HS-27A (cell line): ENCODE measurements at regions not wholly inside any gene's neighbourhood (a gene's known extent, or its start where the extent isn't known, plus 50 kb on each side); places are given as distances from the start of the nearest gene placed in this dataset.

Experiments used
- DNase-seq: peaks from one replicate; pipeline ENCODE4 v3.0.0-alpha.2; 2012; ENCODE audit warnings: low read depth, missing footprints

DNA sequence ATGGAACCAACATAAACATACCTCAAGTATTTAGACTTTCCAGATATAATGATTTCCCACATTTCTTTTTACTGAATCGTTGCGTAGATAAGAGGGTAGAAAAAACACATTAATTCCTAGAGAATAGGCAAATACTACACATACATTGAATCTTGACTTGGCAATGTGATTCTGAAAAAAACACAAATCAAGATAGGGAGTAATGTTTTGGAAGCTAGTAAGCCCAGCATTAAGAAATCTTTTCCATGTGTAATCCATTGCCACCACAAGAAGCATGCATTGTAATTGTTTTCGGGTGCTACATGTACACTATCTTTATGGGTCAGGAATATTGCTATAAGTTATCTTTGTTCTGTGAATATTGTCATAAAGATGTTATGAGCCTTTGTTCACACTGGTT, 269.8 kb upstream of the PDGFD start:
- DNase-seq = no peak

GRCh38 chr11:104432981-104433380, 269.0 kb upstream of the PDGFD start:
- DNase-seq = no peak

GRCh38 chr11:104432526-104432925, 268.6 kb upstream of the PDGFD start:
- DNase-seq = no peak

- no peak for DNase-seq
Observed at GRCh38 chr11:104422324-104422944, 258.5 kb upstream of the PDGFD start.

GRCh38 chr11:104410336-104410735, 246.4 kb upstream of the PDGFD start:
- no peak for DNase-seq

GRCh38 chr11:104408630-104409029, 244.7 kb upstream of the PDGFD start:
- no peak for DNase-seq

DNA sequence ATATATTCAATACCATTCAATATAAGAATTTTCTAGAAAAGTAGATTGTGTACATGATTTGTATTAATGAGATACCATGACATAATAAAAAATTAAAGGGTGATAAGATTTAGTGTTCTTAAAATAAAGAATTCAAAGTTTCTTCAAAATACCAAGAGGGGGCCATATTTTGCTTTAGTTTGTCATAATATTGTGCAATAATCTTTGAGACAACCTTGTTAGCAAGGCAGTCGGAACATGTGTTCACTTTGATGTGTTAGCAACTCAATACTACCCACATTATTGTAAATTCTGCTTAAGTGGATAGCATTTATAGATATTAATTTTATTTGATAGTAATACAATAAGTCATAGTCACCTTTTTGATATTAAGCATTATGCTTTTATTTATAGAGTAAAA, 241.3 kb upstream of the PDGFD start:
- no peak for DNase-seq

DNA sequence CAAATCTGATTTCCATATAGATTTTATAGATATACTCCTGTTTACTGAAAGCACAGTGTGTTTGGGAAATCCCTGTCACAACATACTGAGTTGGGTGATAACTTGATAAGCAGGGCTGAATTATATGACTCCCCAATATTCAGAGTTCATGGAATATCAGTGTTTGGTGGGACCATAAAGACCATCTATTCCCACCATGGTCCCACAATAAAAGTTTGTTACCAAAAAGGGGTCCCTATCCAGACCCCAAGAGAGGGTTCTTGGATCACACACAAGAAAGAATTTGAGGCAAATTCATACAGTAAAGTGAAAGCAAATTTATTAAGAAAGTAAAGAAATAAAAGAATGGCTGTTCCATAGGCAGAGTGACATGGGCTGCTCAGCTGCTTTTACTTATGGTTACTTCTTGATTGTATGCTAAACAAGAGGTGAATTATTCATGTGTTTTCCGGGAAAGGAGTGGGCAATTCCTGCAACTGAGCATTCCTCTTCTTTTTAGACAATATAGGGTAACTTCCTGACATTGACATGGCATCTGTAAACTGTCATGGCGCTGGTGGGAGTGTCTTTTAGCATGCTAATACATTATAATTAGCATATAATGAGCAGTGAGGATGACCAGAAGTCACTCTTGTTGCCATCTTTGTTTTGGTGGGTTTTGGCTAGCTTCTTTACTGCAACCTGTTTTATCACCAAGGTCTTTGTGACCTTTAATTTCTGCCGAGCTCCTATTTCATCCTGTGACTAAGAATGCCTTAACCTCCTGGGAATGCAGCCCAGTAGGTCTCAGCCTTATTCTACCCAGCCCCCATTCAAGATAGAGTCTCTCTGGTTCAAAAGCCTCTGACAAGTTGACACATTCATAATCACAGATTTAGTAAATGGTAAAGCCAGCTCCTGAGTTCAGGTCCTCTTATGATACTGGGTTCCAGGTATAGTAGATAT, 240.6 kb upstream of the PDGFD start:
- no peak for DNase-seq

DNA sequence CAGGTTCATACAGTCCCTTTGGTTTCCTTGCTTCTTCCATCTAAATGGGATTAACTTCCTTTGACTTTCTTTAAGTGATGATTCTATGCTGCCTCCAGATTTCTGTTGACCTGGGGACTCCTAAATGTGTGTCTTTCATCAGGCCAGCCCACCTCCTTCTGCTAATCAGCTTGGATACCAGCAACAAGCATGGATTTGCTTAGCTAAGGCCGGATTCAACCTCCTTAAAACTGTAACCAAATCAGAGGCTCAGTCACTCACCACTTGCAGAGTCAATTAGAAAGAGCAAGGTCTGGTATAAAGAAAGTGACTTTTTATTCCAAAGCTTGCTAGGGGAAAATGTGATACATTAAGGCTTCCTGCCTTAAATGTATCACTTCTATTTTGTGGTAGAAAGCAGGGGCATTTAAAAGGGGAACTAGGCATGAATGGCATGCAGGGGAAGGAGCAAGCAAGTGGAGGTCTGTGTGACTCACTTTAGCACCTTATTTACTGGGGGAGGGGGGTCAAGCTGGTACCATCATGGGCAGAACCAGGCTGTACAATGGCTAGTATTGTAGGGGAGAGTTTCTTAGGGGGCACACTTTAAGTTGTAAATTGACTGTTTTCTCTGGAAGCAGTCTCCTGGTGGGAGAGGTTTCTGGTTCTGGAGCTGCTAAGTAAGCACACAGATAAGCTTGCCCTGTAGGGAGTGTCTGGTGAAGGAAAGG, 239.0 kb upstream of the PDGFD start:
- DNase-seq = no peak

DNA sequence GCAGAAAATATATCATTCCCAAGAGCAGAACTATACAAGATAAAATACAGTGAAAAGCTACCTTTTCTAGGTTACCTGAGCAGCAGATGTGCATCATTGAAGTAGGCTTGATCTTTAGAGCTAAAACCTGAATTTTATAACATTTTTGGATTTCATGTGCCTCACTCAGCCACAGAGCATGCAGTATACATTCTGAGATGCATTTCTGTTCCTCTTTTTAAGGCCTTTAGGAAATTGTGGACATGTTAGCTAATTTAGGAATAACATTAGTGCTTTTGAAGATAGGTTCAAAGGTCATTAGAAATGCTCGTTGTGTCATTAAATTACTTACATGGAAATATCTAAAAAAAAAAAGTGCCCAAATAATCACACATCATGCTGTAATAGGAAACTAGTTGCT, 230.6 kb upstream of the PDGFD start:
- no peak for DNase-seq

GRCh38 chr11:104390651-104391050, 226.7 kb upstream of the PDGFD start:
- no peak for DNase-seq

DNA sequence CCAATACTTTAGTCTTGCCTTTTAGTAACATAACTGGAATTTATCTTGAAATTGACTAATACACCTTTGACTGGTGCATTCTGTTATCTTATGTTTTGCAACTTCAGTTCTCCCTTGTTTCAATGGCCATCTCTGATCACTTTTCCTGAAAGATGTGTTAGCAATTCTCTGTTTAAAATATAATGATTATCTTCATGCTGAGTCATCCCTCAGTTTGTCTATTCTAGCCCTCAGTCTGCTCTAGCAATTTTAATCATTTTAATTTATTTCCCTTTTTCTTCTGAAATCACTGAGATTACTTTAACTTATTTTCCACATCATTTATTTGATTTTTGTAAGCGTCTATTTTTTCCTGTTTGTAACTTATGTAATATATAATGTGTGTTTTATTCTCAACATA, 221.9 kb upstream of the PDGFD start:
- DNase-seq = no peak

GRCh38 chr11:104380358-104380757, 216.4 kb upstream of the PDGFD start:
- no peak for DNase-seq

GRCh38 chr11:104372111-104372510, 208.2 kb upstream of the PDGFD start:
- no peak for DNase-seq

DNA sequence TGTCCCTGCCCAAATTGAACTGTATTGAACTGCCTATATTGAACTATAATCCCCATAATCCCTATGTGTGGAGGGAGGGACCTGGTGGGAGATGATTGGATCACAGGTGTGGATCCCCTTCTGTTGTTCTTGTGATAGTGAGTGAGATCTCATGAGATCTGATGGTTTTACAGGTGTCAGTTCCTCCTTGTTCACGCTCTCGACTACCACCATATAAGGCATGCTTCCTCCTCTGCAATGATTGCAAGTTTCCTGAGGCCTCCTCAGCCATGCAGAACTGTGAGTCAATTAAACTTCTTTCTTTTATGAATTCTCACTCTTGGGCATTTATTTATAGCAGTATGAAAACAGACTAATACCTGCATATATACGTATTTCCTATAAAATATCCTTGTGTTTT, 206.5 kb upstream of the PDGFD start:
- DNase-seq = no peak

GRCh38 chr11:104369761-104370160, 205.8 kb upstream of the PDGFD start:
- DNase-seq = no peak

DNA sequence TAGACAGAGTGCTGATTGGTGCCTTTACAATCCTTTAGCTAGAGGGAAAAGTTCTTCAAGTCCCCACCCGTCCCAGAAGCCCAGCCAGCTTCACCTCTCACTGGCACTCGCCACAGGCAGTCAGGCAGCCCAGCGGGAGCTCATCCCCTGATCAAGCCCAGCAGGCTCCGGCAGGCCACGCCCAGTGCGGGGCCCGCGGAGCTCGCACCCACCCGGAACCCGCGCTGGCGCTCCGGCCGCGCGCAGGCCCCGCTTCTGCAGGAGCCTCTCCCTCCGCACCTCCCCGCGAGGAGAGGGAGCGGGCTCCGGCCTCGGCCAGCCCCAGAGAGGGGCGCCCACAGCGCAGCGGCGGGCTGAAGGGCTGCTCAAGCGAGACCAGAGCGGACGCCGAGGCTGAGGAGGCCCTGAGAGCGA, 202.4 kb upstream of the PDGFD start:
- no peak for DNase-seq

DNA sequence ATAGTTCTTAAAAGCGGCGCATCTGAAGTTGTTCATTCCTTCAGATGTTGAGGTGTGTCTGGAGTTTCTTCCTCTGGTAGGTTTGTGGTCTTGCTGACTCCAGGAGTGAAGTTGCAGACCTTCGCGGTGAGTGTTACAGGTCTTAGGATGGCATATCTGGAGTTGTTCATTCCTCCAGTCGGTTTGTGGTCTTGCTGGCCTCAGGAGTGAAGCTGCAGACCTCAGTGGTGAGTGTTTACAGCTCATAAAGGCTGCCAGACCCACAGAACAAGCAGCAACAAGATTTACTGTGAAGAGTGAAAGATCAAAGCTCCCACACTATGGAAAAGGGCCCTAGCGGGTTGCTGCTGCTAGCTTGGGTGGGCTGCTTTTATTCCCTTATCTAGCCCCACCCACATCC, 201.7 kb upstream of the PDGFD start:
- no peak for DNase-seq

GRCh38 chr11:104361975-104362374, 198.0 kb upstream of the PDGFD start:
- DNase-seq = no peak

DNA sequence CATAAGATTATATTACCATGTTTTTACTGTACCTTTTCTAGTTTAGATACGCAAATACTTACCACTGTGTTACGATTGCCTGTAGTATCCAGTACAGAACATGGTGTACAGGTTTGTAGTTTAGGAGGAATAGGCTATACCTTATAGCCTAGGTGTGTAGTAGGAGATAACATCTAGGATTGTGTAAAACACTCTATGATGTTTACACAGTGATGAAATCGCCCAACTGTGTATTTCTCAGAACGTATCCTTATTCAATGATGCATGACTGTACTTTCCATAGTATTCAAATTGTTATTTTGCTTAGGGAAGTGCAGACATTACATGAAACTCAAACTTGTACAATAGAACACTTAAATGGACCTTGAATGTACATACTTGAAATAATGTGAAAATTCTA, 188.1 kb upstream of the PDGFD start:
- no peak for DNase-seq

DNA sequence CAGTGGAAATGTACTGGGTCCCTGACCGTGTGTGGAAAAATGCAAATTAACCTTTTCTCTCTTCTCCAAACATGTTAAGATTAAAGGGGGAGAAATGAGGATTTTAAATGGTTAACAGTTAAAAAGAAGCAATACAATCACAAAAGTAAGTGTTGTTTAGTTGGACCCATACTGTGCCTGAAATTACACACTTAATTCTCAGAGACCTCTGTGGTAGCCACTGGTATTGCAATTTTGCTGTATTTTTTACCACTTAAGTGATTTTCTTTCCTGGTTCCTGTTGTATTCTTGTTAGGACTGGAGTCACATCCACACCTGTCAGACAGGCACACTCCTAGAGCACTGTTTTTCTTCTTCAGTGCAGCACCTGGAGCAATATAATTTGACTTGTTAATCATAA, 179.6 kb upstream of the PDGFD start:
- no peak for DNase-seq

GRCh38 chr11:104340590-104340989, 176.6 kb upstream of the PDGFD start:
- no peak for DNase-seq

GRCh38 chr11:104339380-104339831, 175.5 kb upstream of the PDGFD start:
- DNase-seq = no peak
